ENCODE measurements at regions not wholly inside any gene's neighbourhood (a gene's known extent, or its start where the extent isn't known, plus 50 kb on each side); places are given as distances from the start of the nearest gene placed in this dataset.

- BruUV-seq (replicated peaks) = no TSS peak
- Histone ChIP-seq H3K79me2 (ENCODE audit: insufficient read depth, low read depth, low read length) (no peaks in the 10 kb centered on the region), H3K36me3 (ENCODE audit: insufficient read depth, low read length) (no peaks in the 10 kb centered on the region), H3K4me1 (ENCODE audit: insufficient read depth, low read length, poor library complexity, severe bottlenecking) (no peaks in the 10 kb centered on the region), H2AFZ (ENCODE audit: low read length) (no peak overlapping the region), H3K27ac (ENCODE audit: low read depth, low read length, poor library complexity, severe bottlenecking) (no peak overlapping the region), H3K9me2 (ENCODE audit: insufficient read depth, low read length) (no peaks in the 10 kb centered on the region), H3K9me3 (ENCODE audit: low read length) (no peaks in the 10 kb centered on the region), H3K4me3 (ENCODE audit: low read depth, low read length, poor library complexity, severe bottlenecking) (no peak overlapping the region), H3K4me2 (ENCODE audit: low read length) (no peak overlapping the region), H4K20me1 (ENCODE audit: insufficient read depth, low read length) (no peaks in the 10 kb centered on the region)
- CTCF ChIA-PET (ENCODE audit: unreplicated experiment) = no interaction called here
- intact Hi-C loops (cut with micrococcal nuclease; ENCODE audit: unreplicated experiment) = no loop called here
- POLR2A ChIA-PET = no interaction called here
- DNase-seq (ENCODE audit: low spot score) = no peak
- no peak for TF ChIP-seq EZH2phosphoT487 (IDR thresholded peaks at IDR 0.05; ENCODE audit: borderline replicate concordance, low read depth, low read length)
- TF ChIP-seq CTCF (conservative IDR thresholded peaks at IDR 0.05; ENCODE audit: low read length) = no peak
Measured at GRCh38 chr18:40624959-40625358, 1330.1 kb upstream of the PIK3C3 start.

- no peak overlapping the region for H3K4me2 ChIP-seq (ENCODE audit: low read length)
- H3K9me2 ChIP-seq (ENCODE audit: insufficient read depth, low read length) = no peaks in the 10 kb centered on the region
- no TSS peak for BruUV-seq (replicated peaks)
- no peaks in the 10 kb centered on the region for H3K4me1 ChIP-seq (ENCODE audit: insufficient read depth, low read length, poor library complexity, severe bottlenecking)
- H2AFZ ChIP-seq (ENCODE audit: low read length) = no peak overlapping the region
- no peaks in the 10 kb centered on the region for H3K9me3 ChIP-seq (ENCODE audit: low read length)
- intact Hi-C loops (cut with micrococcal nuclease; ENCODE audit: unreplicated experiment) = no loop called here
- no peak for DNase-seq (ENCODE audit: low spot score)
- POLR2A ChIA-PET = no interaction called here
- no peaks in the 10 kb centered on the region for H4K20me1 ChIP-seq (ENCODE audit: insufficient read depth, low read length)
- no peaks in the 10 kb centered on the region for H3K36me3 ChIP-seq (ENCODE audit: insufficient read depth, low read length)
- TF ChIP-seq CTCF (conservative IDR thresholded peaks at IDR 0.05; ENCODE audit: low read length) = no peak
- H3K27ac ChIP-seq (ENCODE audit: low read depth, low read length, poor library complexity, severe bottlenecking) = no peak overlapping the region
- CTCF ChIA-PET (ENCODE audit: unreplicated experiment) = no interaction called here
- no peak overlapping the region for H3K4me3 ChIP-seq (ENCODE audit: low read depth, low read length, poor library complexity, severe bottlenecking)
- no peaks in the 10 kb centered on the region for H3K79me2 ChIP-seq (ENCODE audit: insufficient read depth, low read depth, low read length)
Measured at GRCh38 chr18:40613721-40614120, 1341.3 kb upstream of the PIK3C3 start.

GRCh38 chr18:40612356-40612755 is 1342.7 kb upstream of the PIK3C3 start:
- Histone ChIP-seq H3K79me2 (ENCODE audit: insufficient read depth, low read depth, low read length) (no peaks in the 10 kb centered on the region), H3K4me2 (ENCODE audit: low read length) (no peak overlapping the region), H3K27ac (ENCODE audit: low read depth, low read length, poor library complexity, severe bottlenecking) (no peak overlapping the region), H3K9me2 (ENCODE audit: insufficient read depth, low read length) (no peaks in the 10 kb centered on the region), H3K9me3 (ENCODE audit: low read length) (no peaks in the 10 kb centered on the region), H4K20me1 (ENCODE audit: insufficient read depth, low read length) (no peaks in the 10 kb centered on the region), H3K36me3 (ENCODE audit: insufficient read depth, low read length) (no peaks in the 10 kb centered on the region), H2AFZ (ENCODE audit: low read length) (no peak overlapping the region), H3K4me3 (ENCODE audit: low read depth, low read length, poor library complexity, severe bottlenecking) (no peak overlapping the region), H3K4me1 (ENCODE audit: insufficient read depth, low read length, poor library complexity, severe bottlenecking) (no peaks in the 10 kb centered on the region)
- intact Hi-C loops (cut with micrococcal nuclease; ENCODE audit: unreplicated experiment) = no loop called here
- DNase-seq (ENCODE audit: low spot score) = no peak
- no TSS peak for BruUV-seq (replicated peaks)
- CTCF ChIA-PET (ENCODE audit: unreplicated experiment) = no interaction called here
- no peak for TF ChIP-seq CTCF (conservative IDR thresholded peaks at IDR 0.05; ENCODE audit: low read length)
- TF ChIP-seq EZH2phosphoT487 (IDR thresholded peaks at IDR 0.05; ENCODE audit: borderline replicate concordance, low read depth, low read length) = no peak
- POLR2A ChIA-PET = no interaction called here
